ENCODE measurements at regions not wholly inside any gene's neighbourhood (a gene's known extent, or its start where the extent isn't known, plus 50 kb on each side); places are given as distances from the start of the nearest gene placed in this dataset.
A peak's percentile ranks its signal among the peaks of the same experiment; 100 is the strongest.

DNA sequence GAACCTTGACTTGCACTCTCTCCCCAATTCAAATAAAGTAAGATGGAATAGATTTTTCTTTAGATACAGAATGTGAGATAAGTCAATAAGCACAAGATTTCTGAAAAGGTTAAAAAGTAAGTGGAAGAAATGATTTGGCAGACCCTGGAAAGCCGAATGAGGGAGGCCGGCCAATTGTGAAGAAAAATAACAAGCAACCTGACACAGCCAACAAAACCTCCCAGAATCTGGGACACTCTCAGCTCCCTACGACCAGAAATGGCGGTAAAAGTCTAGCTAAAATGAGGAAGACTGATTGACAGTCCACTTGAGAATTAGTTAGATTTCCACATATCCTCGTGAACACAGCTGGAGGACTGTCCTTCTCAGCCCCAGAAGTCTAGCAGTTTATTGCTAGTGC lies 85.4 kb downstream of the KLF12 start:
- in situ Hi-C loops (cut with HindIII; ENCODE audit: low pct_unique_long_range_greater_than_20kb, low sequenced_read_pairs): no loop called here

DNA sequence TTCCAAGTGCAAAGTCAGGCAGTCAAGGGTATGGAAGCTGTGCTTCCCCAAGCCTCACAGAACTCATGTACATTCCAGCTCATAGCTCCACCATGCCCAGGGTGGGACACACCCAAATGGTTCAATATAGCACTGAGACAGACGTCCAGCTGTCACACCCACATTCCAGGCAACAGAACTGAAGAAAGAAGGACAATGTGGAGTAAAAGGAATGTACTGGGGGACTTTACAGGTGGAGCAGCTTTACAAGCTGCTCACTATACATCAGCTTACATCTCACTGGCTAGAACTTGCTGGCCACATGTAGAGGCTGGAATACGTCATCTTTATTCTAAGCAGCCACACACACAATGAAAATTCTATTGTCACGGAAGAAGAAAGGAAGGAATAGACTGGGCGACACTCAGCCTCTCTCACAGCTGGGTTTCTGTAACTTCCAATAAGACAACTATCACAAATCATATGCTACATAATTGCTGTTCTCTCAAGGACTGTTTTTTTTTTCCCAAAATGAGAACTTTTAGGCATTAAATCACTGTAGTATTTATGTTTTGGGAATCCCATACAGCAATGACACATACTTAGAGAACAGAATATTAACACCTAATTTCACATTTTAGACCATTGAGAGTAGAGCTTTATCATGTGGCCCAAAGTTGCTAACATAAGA lies 86.1 kb downstream of the KLF12 start:
- in situ Hi-C loops (cut with HindIII; ENCODE audit: low pct_unique_long_range_greater_than_20kb, low sequenced_read_pairs): no loop called here
- DNase-seq (ENCODE audit: low read depth, low spot score): no peak

More for the DNA sequence above, 85.4 kb downstream of the KLF12 start:
- no peak for DNase-seq (ENCODE audit: low read depth, low spot score)

DNA sequence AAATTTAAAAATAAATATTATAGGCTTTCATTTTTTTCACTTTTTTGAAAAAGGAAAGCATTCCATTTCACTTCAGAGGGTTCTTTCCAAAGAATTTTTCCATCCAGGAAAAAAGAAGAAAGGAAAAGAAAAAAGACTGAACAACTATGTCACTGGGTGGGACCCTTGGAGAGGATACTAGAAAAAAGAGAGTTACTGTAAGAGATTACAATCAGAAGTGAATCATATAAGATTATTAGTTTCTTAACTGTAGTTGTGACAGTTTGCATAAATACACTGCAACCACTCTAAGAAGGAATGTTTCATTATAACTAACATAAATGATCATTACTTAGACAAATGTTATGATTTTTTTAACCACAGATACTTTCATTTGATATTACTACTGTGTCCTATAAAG lies 87.8 kb downstream of the KLF12 start:
- no peak for DNase-seq (ENCODE audit: low read depth, low spot score)
- in situ Hi-C loops (cut with HindIII; ENCODE audit: low pct_unique_long_range_greater_than_20kb, low sequenced_read_pairs): no loop called here

DNA sequence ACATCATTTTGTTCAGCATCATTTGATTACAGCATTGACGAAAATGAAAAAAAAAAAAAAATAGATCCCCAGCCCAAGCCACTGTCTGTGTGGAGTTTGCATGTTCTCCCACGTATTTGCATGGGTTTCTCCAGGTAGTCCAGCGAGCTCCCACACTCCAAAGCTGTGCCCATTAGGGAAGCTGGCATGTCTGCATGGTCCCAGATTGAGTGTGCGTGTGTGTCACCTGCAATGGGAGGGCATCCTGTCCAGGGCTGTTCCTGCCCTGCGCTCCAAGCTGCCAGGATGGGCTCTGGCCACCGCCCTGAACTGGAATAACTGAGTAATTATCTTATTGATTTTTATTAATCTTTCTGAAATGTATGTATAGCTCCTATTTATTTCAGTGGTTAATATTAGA lies 88.6 kb downstream of the KLF12 start:
- DNase-seq (ENCODE audit: low read depth, low spot score): no peak

DNA sequence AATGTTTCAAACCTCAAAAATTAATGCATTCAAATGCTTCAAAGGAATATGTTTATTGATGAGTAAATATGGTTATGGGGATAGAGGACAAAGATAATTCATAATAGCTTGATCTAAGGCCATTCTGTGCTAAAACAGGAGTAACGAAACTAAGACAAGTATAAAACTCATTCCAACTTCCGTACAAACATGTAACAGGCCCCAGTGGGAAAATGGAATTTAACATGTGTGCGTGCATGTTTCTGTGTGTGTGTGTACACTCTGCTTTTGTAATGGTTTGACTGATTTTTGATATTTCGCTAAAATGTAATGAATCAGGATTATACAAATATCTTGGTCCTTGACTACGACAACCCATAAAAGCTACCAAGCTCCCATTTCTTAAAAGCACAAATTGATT lies 91.0 kb downstream of the KLF12 start:
- no peak for DNase-seq (ENCODE audit: low read depth, low spot score)
- in situ Hi-C loops (cut with HindIII; ENCODE audit: low pct_unique_long_range_greater_than_20kb, low sequenced_read_pairs): no loop called here

More for the DNA sequence above, 88.6 kb downstream of the KLF12 start:
- in situ Hi-C loops (cut with HindIII; ENCODE audit: low pct_unique_long_range_greater_than_20kb, low sequenced_read_pairs): no loop called here

DNA sequence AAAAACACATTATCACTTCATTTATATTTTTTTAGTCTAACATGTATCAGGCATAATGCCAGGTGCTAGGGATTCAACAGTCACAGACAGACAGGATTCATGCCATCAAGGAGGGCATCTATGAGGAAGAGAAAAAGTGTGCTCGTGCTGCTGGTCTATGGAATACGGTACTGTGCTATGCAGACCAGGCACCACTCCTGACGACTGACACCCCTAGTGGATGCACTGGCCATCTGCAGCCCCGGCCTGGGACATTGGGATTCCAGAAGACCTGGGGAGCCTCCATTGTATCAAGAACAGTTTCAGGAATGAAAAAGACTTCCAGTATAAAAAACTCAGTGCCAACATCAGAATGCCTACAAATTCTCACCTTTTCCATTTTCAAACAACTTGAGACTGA lies 94.0 kb downstream of the KLF12 start:
- in situ Hi-C loops (cut with HindIII; ENCODE audit: low pct_unique_long_range_greater_than_20kb, low sequenced_read_pairs): no loop called here
- DNase-seq (ENCODE audit: low read depth, low spot score): peak; percentile 90

DNA sequence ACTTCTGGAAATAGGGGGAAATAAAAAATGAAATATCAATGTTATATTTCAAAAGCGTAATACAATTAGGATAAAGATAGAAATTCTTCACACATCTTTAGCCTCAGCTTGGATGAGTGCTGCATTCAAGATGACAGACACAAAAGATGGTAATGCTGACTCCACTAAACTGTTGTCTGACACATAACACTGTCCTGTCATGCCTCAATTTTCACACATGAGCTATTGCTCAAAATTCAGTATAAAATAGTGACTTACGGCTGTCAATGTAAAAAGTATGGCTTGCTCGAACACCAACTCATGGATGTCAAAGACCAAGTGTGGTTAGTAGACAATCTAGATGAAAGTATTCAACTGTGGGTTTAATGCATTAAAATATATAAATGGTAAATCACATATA lies 94.5 kb downstream of the KLF12 start:
- DNase-seq (ENCODE audit: low read depth, low spot score): no peak
- in situ Hi-C loops (cut with HindIII; ENCODE audit: low pct_unique_long_range_greater_than_20kb, low sequenced_read_pairs): no loop called here

DNA sequence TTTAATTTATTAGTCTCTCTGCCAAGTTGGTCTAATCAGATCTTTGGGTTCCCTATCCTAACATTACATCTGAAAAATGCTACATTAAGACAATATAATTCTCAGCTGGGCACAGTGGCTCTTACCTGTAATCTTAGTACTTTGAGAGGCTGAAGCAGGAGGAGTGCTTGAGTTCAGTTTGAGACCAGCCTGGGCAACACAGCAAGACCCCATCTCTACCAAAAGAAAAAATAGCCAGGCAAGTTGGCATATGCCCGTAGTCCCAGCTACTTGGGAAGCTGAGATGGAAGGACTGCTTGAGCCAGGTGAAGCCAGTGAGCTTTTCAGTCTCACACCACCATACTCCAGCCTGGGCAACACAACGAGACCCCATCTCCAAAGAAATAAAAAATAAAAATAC lies 95.0 kb downstream of the KLF12 start:
- DNase-seq (ENCODE audit: low read depth, low spot score): no peak
- in situ Hi-C loops (cut with HindIII; ENCODE audit: low pct_unique_long_range_greater_than_20kb, low sequenced_read_pairs): no loop called here

DNA sequence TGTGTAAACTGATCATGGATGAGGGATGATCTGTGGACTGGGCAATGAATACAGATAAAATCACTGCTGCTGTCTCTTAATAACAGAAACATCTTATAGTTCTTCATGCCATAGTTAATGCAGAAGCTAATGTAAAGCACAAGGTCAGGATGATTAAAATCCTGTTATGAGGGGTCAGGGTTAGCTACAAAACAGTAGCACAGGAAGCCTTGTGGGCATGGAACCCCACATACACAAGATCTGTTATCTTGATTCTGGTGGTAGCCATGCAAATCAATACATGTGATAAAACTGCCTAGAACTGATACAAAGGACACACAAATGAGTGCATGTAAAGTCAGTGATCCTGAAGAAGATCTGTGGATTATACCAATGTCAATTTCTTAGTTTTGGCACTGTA lies 96.4 kb downstream of the KLF12 start:
- in situ Hi-C loops (cut with HindIII; ENCODE audit: low pct_unique_long_range_greater_than_20kb, low sequenced_read_pairs): no loop called here
- DNase-seq (ENCODE audit: low read depth, low spot score): no peak

DNA sequence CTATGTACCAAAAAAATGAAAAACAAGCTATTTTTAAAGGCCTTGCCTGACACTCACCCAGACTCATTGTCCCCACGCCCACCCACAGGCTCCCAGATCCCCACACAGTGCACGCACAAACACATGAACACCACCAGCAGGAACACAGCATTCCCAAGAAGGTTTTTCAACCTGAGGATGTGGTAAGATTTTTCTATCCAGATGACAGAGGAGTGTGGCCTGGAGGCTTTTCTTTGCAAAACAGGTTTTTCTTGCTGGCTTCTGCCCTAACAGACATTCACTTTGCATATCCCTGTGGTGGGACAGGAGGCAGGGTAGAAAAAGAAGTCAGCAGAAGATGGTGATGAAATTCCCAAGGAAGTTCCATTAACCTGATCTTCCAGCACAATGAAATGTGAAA lies 97.8 kb downstream of the KLF12 start:
- in situ Hi-C loops (cut with HindIII; ENCODE audit: low pct_unique_long_range_greater_than_20kb, low sequenced_read_pairs): no loop called here
- DNase-seq (ENCODE audit: low read depth, low spot score): no peak

DNA sequence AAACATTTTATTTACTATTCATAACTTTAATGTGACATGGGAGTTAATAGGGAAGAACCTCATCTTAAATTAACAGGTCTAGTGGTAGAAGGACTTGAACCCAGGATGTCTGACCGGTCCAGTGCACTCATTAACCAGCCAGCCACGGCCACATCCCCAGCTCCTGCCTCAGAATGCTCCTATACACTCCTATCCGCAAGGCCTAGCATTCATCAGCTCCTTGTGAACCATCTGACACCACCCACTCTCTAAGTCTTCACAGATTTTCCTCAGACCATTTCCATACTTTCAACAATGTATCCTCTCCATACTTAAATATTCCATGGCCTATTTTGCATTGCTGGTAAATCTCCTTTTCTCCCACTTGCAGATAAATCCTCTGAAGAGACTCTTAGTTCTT lies 98.3 kb downstream of the KLF12 start:
- no peak for DNase-seq (ENCODE audit: low read depth, low spot score)
- in situ Hi-C loops (cut with HindIII; ENCODE audit: low pct_unique_long_range_greater_than_20kb, low sequenced_read_pairs): no loop called here

DNA sequence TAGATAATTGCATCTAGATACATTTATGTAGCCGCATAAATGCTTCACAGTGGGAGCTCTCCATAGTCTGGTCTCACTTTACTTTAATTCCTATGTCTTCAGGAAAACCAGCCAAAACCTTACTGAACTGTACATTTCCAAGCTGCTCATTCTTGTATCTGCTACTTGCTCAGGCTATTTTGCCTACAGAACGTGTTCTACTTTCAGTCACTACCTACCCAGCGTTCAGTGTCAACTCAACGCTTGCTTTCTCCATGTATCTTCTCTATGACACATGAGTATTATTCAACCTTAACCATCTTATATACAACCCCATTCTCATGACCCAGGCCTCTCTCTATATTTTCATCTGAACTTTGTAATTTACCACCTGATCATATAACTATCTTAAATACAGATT lies 101.9 kb downstream of the KLF12 start:
- in situ Hi-C loops (cut with HindIII; ENCODE audit: low pct_unique_long_range_greater_than_20kb, low sequenced_read_pairs): no loop called here
- DNase-seq (ENCODE audit: low read depth, low spot score): no peak

DNA sequence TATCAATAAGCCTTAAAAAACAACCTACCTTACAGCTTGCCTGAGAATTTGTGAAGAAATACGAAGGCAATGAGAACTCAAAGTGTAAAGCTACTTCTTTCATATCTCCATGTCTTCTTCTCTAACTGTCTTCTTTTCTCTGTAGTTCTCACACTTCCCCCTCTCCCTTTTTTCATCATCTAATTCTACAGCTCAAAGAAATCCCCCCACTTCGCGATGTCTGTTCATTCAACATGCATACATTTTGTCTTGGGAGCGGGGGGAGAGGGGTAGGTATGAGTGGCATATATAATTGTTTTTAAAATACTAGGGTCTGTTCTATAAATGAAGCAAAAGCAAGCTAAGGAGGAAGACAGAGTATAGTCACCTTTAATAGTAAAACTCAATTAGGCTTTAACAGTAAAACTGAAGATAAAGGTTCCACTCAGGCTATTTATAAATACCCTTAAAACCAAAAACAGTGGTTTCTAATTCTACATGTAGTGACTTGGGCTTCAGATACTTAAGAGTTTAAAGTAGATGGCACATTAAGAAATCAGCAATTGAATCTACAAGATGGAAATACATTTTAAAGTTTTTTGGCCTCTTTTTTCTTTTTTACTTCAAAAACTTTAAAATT lies 106.9 kb downstream of the KLF12 start:
- in situ Hi-C loops (cut with HindIII; ENCODE audit: low pct_unique_long_range_greater_than_20kb, low sequenced_read_pairs): no loop called here

DNA sequence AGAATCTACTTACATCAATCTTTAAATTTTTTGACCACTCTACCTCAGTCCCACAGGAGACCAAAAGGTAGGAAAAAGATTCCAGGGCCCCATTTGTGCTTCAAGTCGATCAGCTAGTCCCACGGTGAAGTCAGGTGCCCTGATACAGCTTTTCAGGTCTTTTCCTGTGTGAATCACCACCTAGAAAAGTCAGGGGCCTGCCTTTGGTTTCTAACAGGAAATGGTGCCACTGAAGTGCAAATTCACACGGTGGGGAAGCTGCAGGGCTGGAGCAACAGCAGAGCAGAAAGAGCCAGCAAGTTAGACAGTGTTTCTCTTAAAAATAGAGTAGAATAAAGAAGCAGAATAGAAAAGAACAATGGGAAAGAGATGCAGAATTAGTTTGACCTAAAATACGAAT lies 107.5 kb downstream of the KLF12 start:
- in situ Hi-C loops (cut with HindIII; ENCODE audit: low pct_unique_long_range_greater_than_20kb, low sequenced_read_pairs): no loop called here
- DNase-seq (ENCODE audit: low read depth, low spot score): peak; percentile 4

More for the DNA sequence above, 106.9 kb downstream of the KLF12 start:
- no peak for DNase-seq (ENCODE audit: low read depth, low spot score)

DNA sequence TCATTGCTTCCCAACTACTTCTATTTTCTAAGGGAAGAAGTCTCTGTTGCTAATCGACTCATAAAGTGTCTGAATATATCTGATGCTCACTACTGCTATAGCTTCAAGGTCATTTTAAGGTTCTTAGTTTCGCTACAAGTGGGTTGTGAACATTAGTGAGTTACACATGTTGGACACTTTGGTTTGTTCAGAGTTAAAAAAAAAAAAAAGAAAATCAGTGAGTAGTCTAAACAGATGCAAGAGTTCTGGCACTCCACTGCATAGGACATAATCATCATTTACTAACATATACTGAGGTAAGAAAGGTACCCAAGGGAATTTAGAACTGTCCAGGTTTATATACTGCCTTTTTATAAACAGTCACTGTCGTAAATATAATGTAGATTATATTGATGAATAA lies 108.8 kb downstream of the KLF12 start:
- DNase-seq (ENCODE audit: low read depth, low spot score): no peak

DNA sequence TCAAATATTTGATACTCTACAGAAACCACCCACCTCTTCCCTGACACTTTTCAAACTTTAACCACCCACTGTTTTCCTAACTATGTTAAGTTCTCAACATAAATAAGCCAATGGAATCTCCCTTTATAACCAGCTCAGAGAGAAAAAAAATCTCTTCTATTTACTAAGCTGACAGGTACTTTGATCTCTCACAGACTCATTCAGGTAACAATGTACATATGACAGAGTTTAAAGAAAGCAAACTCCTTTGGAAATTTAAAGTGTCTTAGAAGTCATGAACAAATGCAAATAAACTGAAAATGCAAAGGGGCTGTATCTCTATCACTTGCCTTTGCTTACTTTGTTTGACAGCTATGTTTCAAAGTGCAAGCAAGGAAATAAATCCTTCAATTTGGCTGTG lies 109.3 kb downstream of the KLF12 start:
- in situ Hi-C loops (cut with HindIII; ENCODE audit: low pct_unique_long_range_greater_than_20kb, low sequenced_read_pairs): no loop called here

More for the DNA sequence above, 108.8 kb downstream of the KLF12 start:
- in situ Hi-C loops (cut with HindIII; ENCODE audit: low pct_unique_long_range_greater_than_20kb, low sequenced_read_pairs): no loop called here

DNA sequence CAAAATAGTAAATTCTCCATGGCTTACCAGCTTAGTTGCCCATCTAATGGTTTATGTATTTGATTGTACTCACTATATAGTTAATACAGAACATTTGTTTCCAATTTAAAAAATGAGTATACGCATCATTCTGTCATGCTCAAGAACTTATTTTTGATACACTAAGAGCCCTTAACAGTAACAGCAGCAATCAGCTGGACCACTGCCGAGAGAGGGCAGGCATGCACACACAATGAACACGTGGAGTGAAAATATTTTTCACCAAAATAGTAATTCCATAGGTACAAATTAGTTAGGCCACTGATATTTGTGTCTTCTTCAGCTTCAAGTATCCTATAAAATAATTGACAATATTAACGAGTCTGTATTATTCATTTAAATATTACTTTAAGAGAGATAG lies 109.9 kb downstream of the KLF12 start:
- in situ Hi-C loops (cut with HindIII; ENCODE audit: low pct_unique_long_range_greater_than_20kb, low sequenced_read_pairs): no loop called here
- DNase-seq (ENCODE audit: low read depth, low spot score): no peak

More for the DNA sequence above, 109.3 kb downstream of the KLF12 start:
- DNase-seq (ENCODE audit: low read depth, low spot score): no peak

DNA sequence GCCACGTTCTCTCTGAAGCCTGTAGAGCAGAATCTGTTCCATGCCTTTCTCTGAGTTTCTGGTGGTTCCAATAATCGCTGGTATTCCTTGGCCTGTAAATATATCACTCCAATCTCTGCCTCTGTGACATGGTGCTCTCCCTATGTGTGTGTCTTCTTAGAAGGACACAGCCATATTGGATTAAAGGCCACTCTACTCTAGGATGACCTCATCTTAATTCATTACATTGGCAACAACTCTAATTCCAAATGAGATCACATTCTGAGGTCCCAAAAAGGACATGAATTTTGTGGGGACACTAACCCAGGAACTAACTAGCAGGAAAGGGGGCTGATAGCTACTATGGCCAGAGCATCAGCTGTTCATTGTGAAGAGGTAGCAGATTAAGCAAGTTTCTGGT lies 110.7 kb downstream of the KLF12 start:
- no peak for DNase-seq (ENCODE audit: low read depth, low spot score)
- in situ Hi-C loops (cut with HindIII; ENCODE audit: low pct_unique_long_range_greater_than_20kb, low sequenced_read_pairs): no loop called here

DNA sequence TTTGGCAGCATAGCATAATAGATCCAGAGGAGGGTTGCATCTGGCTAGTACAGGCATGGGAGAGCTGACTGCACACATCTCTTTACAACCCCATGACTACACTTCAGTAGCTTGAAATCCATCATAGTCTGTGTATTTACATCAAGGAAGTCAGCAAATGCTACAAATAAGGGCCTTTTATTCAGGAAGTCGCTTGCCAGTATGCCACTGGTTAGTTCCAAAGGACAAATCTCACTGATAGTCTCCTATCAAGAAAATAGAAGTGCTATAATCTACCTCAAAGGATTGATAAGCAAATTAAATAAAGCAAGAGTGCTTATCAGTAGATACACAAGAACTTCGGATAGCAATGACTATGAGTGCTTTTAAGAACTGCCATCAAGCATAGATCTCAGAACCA lies 112.7 kb downstream of the KLF12 start:
- in situ Hi-C loops (cut with HindIII; ENCODE audit: low pct_unique_long_range_greater_than_20kb, low sequenced_read_pairs): no loop called here

DNA sequence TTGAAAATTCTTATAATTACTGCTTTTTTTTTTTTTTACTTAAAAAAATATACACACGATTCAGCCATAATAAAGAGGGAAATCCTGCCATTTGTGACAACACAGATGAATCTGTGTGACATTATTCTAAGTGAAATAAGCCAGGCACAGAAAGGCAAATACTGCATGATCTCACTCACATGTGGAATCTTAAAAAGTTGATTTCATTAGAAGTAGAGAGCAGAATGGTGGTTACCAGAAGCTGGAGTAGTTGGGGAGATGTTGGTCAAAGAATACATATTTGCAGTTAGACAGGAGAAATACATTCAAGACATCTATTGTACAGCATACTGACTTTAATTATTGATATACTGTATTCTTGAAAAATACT lies 116.2 kb downstream of the KLF12 start:
- DNase-seq (ENCODE audit: low read depth, low spot score): no peak
- in situ Hi-C loops (cut with HindIII; ENCODE audit: low pct_unique_long_range_greater_than_20kb, low sequenced_read_pairs): no loop called here

More for the DNA sequence above, 112.7 kb downstream of the KLF12 start:
- no peak for DNase-seq (ENCODE audit: low read depth, low spot score)
